Chondrocyte (in vitro differentiated cells): ENCODE measurements at regions not wholly inside any gene's neighbourhood (a gene's known extent, or its start where the extent isn't known, plus 50 kb on each side); places are given as distances from the start of the nearest gene placed in this dataset.

Experiments used
- DNase-seq: peaks from one replicate; pipeline ENCODE4 v3.0.0; 2021; ENCODE audit warnings: mixed read lengths, low spot score
- H3K27ac Mint-ChIP-seq: one replicate; pipeline ENCODE4 v1.8.0; 2021; ENCODE audit warnings: mild to moderate bottlenecking, moderate library complexity, mixed read lengths; ENCODE audit not compliant: unreplicated experiment
- H3K27me3 Mint-ChIP-seq: 2 replicates; pipeline ENCODE4 v1.8.0; 2021; ENCODE audit warnings: low read depth, mixed read lengths
- H3K36me3 Mint-ChIP-seq: 2 replicates; pipeline ENCODE4 v1.8.0; 2021; ENCODE audit warnings: low read depth, mixed read lengths
- H3K4me1 Mint-ChIP-seq: 2 replicates; pipeline ENCODE4 v1.8.0; 2021; ENCODE audit warnings: low read depth, mild to moderate bottlenecking, mixed read lengths
- H3K4me3 Mint-ChIP-seq: one replicate; pipeline ENCODE4 v1.8.0; 2021; ENCODE audit warnings: mild to moderate bottlenecking, moderate library complexity, mixed read lengths; ENCODE audit not compliant: unreplicated experiment
- H3K9me3 Mint-ChIP-seq: 2 replicates; pipeline ENCODE4 v1.8.0; 2021; ENCODE audit warnings: low read depth, mixed read lengths
- CTCF ChIP-seq: fragments of 200-600 bp; sonication (generic); IDR thresholded peaks from 2 replicates; pipeline ENCODE4 v1.5.0; 2021; ENCODE audit warnings: antibody characterized with exemption, mild to moderate bottlenecking, moderate library complexity

- H3K27me3 Mint-ChIP-seq, result no peaks in the 10 kb centered on the region
- no peaks in the 10 kb centered on the region for H3K9me3 Mint-ChIP-seq
- DNase-seq, result no peak
- no peak overlapping the region for H3K27ac Mint-ChIP-seq
- H3K36me3 Mint-ChIP-seq, result no peaks in the 10 kb centered on the region
- H3K4me3 Mint-ChIP-seq, result no peak overlapping the region
- no peak for TF ChIP-seq CTCF
- H3K4me1 Mint-ChIP-seq, result peaks cover 21% of the 10 kb centered on the region
Measured at GRCh38 chr14:54186821-54187763, 209.7 kb upstream of the CDKN3 start.

- TF ChIP-seq CTCF, result no peak
- no peak overlapping the region for H3K4me3 Mint-ChIP-seq
- H3K36me3 Mint-ChIP-seq, result no peaks in the 10 kb centered on the region
- H3K9me3 Mint-ChIP-seq, result no peaks in the 10 kb centered on the region
- no peak for DNase-seq
- no peaks in the 10 kb centered on the region for H3K27me3 Mint-ChIP-seq
- no peak overlapping the region for H3K27ac Mint-ChIP-seq
- H3K4me1 Mint-ChIP-seq, result peaks cover 12% of the 10 kb centered on the region
Measured at GRCh38 chr14:54188064-54188666, 208.6 kb upstream of the CDKN3 start.

GRCh38 chr14:54189333-54189732, 207.5 kb upstream of the CDKN3 start:
- no peak overlapping the region for H3K4me3 Mint-ChIP-seq
- no peak for TF ChIP-seq CTCF
- no peaks in the 10 kb centered on the region for H3K27me3 Mint-ChIP-seq
- H3K9me3 Mint-ChIP-seq, result no peaks in the 10 kb centered on the region
- no peaks in the 10 kb centered on the region for H3K36me3 Mint-ChIP-seq
- no peak for DNase-seq
- H3K27ac Mint-ChIP-seq, result no peak overlapping the region
- H3K4me1 Mint-ChIP-seq, result peaks cover 20% of the 10 kb centered on the region

- Mint-ChIP-seq H3K36me3 (no peaks in the 10 kb centered on the region), H3K4me3 (no peak overlapping the region), H3K27ac (peak overlapping the region; percentile 63), H3K27me3 (no peaks in the 10 kb centered on the region), H3K9me3 (no peaks in the 10 kb centered on the region), H3K4me1 (peaks cover 25% of the 10 kb centered on the region)
- no peak for TF ChIP-seq CTCF
- no peak for DNase-seq
Measured at GRCh38 chr14:54189748-54190354, 207.0 kb upstream of the CDKN3 start.

- Mint-ChIP-seq H3K27me3 (no peaks in the 10 kb centered on the region), H3K4me3 (no peak overlapping the region), H3K27ac (no peak overlapping the region), H3K9me3 (no peaks in the 10 kb centered on the region), H3K4me1 (peaks cover 29% of the 10 kb centered on the region), H3K36me3 (no peaks in the 10 kb centered on the region)
- no peak for DNase-seq
- no peak for TF ChIP-seq CTCF
Measured at GRCh38 chr14:54191846-54192245, 205.0 kb upstream of the CDKN3 start.
